Right atrium auricular region (tissue), 2 donors: ENCODE measurements at regions not wholly inside any gene's neighbourhood (a gene's known extent, or its start where the extent isn't known, plus 50 kb on each side); places are given as distances from the start of the nearest gene placed in this dataset.

ENCODE experiments used
- DNase-seq: peaks from one replicate; pipeline ENCODE4 v3.0.0-alpha.2; 2019; ENCODE audit warnings: low spot score
- H3K27ac ChIP-seq, 2 donors: fragments of 200-600 bp; sonication (generic); 1 replicate in 1 of 2; 2 replicates in 1 of 2; pipeline ENCODE4 v1.5.1; 2016 to 2019
- H3K27me3 ChIP-seq, 2 donors: fragments of 200-600 bp; sonication (generic); one replicate each; pipeline versions ENCODE4 v1.5.1 to v1.6.0; 2017 to 2019
- H3K36me3 ChIP-seq: fragments of 200-600 bp; sonication (generic); one replicate; pipeline ENCODE4 v1.5.1; 2016
- H3K4me1 ChIP-seq, 2 donors: fragments of 200-600 bp; sonication (generic); one replicate each; pipeline versions ENCODE4 v1.5.1 to v1.6.0; 2017 to 2019
- H3K4me3 ChIP-seq, 2 donors: fragments of 200-600 bp; sonication (generic); 1 replicate in 1 of 2; 2 replicates in 1 of 2; pipeline ENCODE4 v1.5.1; 2017 to 2019; ENCODE audit warnings: mild to moderate bottlenecking in 1 of 2, moderate library complexity in 1 of 2
- H3K9me3 ChIP-seq, 2 donors: fragments of 200-600 bp; sonication (generic); one replicate each; pipeline ENCODE4 v1.5.1; 2019
- TF ChIP-seq, protein P1 (sequence below), 2 donors: fragments of 200-600 bp; sonication (generic); IDR thresholded peaks; one replicate each; pipeline ENCODE4 v1.5.1; 2019; ENCODE audit warnings: antibody characterized with exemption in 2 of 2

DNA sequence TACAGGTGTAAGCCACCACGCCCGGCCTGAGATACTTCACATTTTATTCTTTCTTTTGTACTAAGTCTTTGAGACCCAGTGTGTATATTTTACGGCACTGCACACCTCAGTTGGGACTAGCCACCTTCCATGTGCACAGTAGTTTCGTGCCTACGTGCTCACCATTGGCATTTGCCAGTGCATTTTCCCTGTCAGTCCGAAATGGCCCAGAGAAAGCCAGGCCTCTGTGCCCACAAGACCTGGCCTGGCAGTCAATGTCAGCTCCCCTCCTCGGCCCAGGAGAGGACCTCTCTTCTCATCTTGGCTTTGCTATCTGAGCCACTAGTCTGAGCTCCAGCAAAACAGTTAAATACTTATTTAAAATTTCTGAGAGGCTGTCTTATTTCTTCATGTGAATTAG is 147.8 kb upstream of the KLHL29 start:
- Histone ChIP-seq H3K27ac (no peak overlapping the region), H3K27me3 (no peaks in the 10 kb centered on the region), H3K36me3 (no peaks in the 10 kb centered on the region), H3K4me3 (no peak overlapping the region), H3K9me3 (no peaks in the 10 kb centered on the region), H3K4me1 (no peaks in the 10 kb centered on the region)
- no peak for DNase-seq
- TF ChIP-seq, protein P1, sequence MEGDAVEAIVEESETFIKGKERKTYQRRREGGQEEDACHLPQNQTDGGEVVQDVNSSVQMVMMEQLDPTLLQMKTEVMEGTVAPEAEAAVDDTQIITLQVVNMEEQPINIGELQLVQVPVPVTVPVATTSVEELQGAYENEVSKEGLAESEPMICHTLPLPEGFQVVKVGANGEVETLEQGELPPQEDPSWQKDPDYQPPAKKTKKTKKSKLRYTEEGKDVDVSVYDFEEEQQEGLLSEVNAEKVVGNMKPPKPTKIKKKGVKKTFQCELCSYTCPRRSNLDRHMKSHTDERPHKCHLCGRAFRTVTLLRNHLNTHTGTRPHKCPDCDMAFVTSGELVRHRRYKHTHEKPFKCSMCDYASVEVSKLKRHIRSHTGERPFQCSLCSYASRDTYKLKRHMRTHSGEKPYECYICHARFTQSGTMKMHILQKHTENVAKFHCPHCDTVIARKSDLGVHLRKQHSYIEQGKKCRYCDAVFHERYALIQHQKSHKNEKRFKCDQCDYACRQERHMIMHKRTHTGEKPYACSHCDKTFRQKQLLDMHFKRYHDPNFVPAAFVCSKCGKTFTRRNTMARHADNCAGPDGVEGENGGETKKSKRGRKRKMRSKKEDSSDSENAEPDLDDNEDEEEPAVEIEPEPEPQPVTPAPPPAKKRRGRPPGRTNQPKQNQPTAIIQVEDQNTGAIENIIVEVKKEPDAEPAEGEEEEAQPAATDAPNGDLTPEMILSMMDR (IDR thresholded peaks at IDR 0.05), result no peak

DNA sequence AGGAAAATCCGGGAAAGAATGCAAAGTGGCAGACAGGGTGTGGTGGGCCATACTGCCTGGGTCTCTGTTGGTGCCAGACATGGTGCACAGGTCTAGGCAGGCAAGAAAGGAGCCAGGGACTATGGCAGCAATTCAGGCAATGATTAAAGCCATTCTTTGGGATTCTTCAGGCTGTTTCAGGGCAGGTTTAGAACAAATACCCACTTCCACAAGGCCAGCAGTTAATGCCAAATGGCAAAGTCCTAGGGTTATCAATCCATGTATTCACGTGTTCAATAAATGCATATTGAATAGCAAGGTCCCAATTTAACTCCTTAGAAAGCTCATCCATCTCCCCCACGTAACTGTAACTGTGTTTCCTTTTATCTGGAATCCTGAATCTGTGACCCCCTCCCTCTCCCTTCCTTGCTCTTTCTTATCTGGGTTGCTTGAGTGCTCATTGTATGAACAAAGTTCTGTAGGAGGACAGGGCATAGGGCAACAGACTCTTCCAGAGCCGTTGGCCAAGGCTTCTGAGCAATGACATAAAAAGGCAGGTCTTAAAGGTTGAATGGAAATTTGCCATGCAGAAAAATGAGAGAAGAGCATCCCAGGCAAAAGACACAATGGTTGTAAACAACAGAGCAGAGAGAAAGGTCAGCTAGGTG is 146.8 kb upstream of the KLHL29 start:
- no peaks in the 10 kb centered on the region for H3K27me3 ChIP-seq
- no peaks in the 10 kb centered on the region for H3K36me3 ChIP-seq
- H3K4me1 ChIP-seq, result peaks cover 0 to 4% of the 10 kb centered on the region in 2 donors
- H3K9me3 ChIP-seq, result no peaks in the 10 kb centered on the region
- no peak overlapping the region for H3K4me3 ChIP-seq
- TF ChIP-seq, protein P1 (IDR thresholded peaks at IDR 0.05), result no peak
- no peak for DNase-seq
- no peak overlapping the region for H3K27ac ChIP-seq

DNA sequence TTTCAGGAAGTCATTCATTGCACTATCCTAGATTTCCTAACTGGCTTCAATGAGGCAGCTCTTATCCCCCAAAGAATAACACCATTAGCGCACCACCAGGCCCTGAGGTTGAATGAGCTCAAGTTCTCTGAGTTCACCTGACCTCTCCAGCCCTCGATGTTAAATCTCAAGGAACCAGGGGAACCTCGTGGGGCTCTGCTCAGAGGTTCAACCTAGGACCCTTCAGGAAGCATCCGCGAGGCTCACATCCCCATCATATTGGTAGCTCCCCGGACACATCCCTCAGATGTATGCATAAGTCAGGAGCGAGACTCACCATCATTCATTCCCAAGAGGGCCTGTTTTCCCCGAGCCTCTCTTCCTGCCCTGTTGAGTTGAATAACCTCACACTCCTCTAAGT is 145.6 kb upstream of the KLHL29 start:
- Histone ChIP-seq H3K4me3 (no peak overlapping the region), H3K36me3 (no peaks in the 10 kb centered on the region), H3K4me1 (peaks cover 0 to 6% of the 10 kb centered on the region in 2 donors), H3K27me3 (no peaks in the 10 kb centered on the region), H3K27ac (no peak overlapping the region), H3K9me3 (no peaks in the 10 kb centered on the region)
- DNase-seq, result no peak
- TF ChIP-seq, protein P1 (IDR thresholded peaks at IDR 0.05), result no peak

DNA sequence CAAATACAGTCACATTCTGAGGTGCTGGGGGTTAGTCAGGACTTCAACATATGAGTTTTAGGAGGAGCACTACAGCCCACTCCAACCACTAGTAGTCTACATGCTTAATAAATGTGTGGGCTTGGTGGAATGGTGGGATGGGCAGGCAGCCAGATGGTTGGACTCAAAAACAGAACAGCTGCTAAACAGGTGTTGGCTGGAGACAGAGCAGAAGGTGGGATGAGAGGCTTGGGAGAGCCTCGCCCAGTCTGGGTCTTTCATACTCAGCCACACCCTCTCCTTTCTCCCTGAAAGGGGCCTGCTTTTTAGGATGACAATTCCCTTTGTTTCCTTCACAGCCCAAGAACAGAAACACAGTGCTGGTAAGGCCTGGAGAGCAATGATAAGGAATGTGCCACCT is 143.9 kb upstream of the KLHL29 start:
- no peak overlapping the region for H3K27ac ChIP-seq
- TF ChIP-seq, protein P1 (IDR thresholded peaks at IDR 0.05), result no peak
- DNase-seq, result no peak
- H3K36me3 ChIP-seq, result no peaks in the 10 kb centered on the region
- no peaks in the 10 kb centered on the region for H3K9me3 ChIP-seq
- H3K27me3 ChIP-seq, result no peaks in the 10 kb centered on the region
- H3K4me1 ChIP-seq, result peaks cover 0 to 6% of the 10 kb centered on the region in 2 donors
- H3K4me3 ChIP-seq, result no peak overlapping the region

DNA sequence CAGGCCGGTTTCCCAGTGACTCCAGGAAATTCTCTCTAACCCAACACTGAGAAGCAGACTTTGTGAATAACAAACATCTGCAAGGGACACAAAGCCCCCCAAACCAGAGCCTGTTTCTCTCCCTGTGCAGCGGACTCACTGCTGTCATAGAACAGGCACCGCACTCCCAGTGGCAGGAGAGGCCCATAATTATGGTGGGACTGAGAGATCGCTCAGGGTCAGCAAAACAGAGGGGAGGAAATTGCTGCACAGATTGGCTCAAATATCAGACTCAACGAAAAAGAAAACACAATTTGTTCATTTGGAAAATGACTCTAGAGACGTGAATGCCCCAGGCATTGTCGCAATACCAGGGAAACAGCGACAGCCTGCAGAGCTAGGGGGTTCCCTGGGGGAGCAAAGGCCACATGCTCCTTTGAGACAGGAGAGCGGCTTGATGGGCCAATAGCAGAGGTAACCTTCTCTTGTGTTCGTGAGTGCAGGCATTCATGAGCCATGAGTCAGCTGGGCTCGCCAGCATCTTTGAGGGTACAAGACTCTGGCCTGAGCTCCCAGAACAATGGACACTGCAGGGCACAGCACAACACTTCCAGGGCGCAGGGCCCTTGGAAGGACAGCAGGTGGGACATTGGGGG is 143.3 kb upstream of the KLHL29 start:
- no peaks in the 10 kb centered on the region for H3K27me3 ChIP-seq
- no peaks in the 10 kb centered on the region for H3K36me3 ChIP-seq
- TF ChIP-seq, protein P1 (IDR thresholded peaks at IDR 0.05), result no peak
- H3K27ac ChIP-seq, result no peak overlapping the region
- no peak overlapping the region for H3K4me3 ChIP-seq
- no peaks in the 10 kb centered on the region for H3K9me3 ChIP-seq
- no peak for DNase-seq
- peaks cover 0 to 6% of the 10 kb centered on the region in 2 donors for H3K4me1 ChIP-seq
